Panc1 (cell line): ENCODE measurements at regions not wholly inside any gene's neighbourhood (a gene's known extent, or its start where the extent isn't known, plus 50 kb on each side); places are given as distances from the start of the nearest gene placed in this dataset.

ENCODE experiments used
- POLR2AphosphoS5 ChIP-seq: IDR thresholded peaks from 2 replicates; pipeline ENCODE4 v1.6.1; 2012; ENCODE audit warnings: mild to moderate bottlenecking, low read depth, low read length, moderate library complexity
- TF ChIP-seq, protein P1 (sequence below), 2 experiments: IDR thresholded peaks; 2 replicates each; pipeline ENCODE4 v1.6.1; 2011 to 2012; ENCODE audit warnings: low read depth in 2 of 2, control low read depth in 1 of 2, low read length in 1 of 2, mild to moderate bottlenecking in 1 of 2, moderate library complexity in 1 of 2; ENCODE audit not compliant: insufficient read depth in 1 of 2

GRCh38 chr12:83318386-83319098 lies 631.8 kb downstream of the TMTC2 start:
- TF ChIP-seq POLR2AphosphoS5, result no peak
- TF ChIP-seq, protein P1, sequence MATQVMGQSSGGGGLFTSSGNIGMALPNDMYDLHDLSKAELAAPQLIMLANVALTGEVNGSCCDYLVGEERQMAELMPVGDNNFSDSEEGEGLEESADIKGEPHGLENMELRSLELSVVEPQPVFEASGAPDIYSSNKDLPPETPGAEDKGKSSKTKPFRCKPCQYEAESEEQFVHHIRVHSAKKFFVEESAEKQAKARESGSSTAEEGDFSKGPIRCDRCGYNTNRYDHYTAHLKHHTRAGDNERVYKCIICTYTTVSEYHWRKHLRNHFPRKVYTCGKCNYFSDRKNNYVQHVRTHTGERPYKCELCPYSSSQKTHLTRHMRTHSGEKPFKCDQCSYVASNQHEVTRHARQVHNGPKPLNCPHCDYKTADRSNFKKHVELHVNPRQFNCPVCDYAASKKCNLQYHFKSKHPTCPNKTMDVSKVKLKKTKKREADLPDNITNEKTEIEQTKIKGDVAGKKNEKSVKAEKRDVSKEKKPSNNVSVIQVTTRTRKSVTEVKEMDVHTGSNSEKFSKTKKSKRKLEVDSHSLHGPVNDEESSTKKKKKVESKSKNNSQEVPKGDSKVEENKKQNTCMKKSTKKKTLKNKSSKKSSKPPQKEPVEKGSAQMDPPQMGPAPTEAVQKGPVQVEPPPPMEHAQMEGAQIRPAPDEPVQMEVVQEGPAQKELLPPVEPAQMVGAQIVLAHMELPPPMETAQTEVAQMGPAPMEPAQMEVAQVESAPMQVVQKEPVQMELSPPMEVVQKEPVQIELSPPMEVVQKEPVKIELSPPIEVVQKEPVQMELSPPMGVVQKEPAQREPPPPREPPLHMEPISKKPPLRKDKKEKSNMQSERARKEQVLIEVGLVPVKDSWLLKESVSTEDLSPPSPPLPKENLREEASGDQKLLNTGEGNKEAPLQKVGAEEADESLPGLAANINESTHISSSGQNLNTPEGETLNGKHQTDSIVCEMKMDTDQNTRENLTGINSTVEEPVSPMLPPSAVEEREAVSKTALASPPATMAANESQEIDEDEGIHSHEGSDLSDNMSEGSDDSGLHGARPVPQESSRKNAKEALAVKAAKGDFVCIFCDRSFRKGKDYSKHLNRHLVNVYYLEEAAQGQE (IDR thresholded peaks at IDR 0.05; ENCODE audit: insufficient read depth in 1 of 2, low read depth in 2 of 2, low read length in 1 of 2), result no peak
